CD4-positive, alpha-beta T cell treated with Interleukin-21 for 1 hour (primary cell): ENCODE measurements at regions not wholly inside any gene's neighbourhood (a gene's known extent, or its start where the extent isn't known, plus 50 kb on each side); places are given as distances from the start of the nearest gene placed in this dataset.

Experiments used
- DNase-seq: peaks from one replicate; pipeline ENCODE4 v3.0.0-alpha.2; 2020

DNA sequence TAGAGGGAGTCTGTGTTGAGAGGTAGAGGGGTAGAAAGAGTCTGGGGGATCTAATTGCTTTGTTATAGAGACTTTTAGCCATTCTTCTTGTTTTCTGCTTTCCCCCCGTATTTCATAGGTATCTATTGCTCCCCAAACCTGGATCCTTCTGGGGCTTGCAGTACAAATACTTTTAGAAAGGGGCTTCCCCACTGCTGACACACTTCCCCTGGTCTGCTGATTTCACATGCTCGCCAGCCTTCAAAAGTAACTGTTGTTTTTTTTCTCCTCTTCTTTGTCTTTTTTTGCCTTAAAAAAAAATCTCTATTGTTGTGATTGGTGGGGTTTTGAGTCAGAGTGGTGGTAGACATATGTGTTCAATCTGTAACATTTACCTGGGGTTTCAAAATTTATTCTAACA, 300.6 kb upstream of the AZI2 start:
- no peak for DNase-seq

DNA sequence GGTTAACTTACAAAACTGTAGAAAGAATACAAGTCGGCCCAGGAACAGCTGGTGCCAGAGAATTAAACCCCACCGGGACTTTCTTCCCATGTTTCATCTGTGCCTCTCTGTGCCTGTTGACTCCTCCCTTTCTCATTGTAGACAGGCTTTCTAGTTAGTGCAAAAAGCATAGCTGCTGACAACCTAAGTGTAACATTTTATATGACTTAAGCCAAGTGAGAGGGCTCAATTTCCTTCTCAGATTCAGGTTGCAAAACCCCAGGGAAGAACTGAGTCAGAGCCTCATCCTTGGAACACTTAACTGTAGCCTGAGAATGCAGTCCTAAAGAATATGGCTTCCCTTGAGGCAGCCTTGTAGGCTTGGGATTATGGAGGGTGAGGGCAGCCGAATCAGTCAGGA, 302.5 kb upstream of the AZI2 start:
- no peak for DNase-seq

DNA sequence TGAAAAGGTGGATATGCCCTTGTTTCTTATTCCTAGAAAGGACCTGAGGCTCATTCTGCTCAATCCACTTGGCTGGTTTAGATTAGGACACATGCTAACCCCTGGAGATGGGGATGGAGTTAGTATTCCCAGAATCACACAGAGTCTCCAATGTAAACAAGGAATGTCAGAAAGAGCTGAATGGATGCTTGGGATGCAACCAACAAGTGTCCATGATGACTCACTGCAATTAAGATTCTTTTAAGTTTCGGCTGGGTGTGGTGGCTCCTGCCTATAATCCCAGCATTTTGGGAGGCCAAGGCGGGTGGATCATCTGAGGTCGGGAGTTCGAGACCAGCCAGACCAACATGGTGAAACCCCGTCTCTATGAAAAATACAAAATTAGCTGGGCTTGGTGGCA, 315.5 kb upstream of the AZI2 start:
- no peak for DNase-seq

DNA sequence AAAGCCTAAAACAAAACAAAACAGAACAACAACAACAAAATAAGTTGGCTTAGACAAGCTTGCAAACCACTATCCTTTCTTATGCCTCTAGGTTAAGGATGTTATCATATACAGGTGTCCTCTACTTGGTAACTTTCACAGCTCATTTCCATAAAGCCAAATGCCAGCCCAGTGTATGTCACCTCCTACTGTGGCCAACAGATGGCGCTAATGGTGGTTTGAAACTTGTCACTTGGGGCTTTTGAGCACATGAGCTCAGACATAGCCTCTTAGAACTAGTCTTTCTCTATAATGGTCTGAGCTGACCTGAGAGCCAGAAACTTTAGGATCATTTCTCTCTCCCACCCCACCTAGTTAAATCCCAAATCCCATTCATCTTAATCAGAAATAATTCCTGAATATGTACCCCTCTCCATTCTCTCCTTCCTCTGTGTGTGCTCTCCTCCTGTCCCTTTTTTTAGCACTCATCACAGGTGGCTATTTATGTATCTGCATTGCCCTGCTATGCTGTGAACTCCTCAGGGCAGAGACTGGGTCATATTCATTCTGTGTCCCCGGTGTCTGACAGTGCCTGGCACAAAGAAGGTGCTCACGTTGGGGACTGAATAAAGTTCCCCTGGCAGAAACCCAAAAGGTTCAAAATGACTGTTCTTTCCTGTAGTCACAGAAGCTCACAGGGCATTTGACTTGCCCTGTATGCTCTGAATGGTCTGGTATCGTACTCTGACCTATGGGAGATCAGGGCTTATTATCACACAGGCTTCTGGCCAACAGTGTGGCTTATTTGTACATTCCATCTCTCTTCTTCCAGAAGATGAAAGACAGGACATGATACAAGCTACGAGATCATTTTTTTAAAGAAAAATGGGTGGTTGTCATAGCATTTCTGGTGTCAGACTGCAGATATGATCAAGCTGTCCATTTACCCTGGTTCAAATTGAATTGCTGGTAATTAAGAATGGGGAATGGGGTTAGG, 319.3 kb upstream of the AZI2 start:
- DNase-seq = peak; percentile 36

DNA sequence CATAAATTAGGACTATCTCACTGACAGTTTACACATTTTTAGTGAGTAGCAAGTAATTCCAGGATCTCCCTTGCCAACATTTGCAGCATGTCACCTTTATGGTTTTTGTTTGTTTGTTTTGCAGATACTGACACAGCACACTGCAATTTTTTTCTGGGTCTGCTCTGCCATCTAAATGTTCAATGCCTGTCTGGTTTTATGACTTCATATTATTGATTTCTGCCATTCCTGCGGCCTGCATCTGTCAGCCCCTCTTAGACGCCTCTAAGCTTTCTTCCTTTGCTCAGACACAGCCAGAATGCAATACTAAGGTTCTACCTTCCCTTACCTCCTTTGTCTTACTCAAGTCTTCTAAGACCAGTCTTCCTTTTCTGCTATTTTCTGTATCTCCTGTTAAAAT, 321.2 kb upstream of the AZI2 start:
- DNase-seq = no peak

DNA sequence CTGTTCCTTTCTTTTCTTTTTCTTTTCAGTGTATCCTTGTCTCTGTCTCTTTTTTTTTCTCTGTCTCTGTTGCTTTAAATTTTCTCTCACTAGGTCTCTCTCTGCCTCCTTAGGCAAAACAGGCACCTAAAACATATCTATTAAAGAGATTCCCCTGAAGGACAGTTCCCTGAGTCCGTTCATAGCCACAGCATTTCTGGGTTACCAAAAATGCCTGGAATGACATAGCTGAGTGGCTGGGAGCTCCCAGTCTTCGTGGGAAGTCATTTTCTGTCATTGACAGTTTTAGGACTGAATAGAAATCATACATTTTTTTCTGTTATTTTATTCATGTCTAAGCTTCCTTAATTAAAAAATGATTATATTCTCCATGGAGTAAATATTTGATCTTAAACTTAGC, 323.8 kb upstream of the AZI2 start:
- DNase-seq = no peak

DNA sequence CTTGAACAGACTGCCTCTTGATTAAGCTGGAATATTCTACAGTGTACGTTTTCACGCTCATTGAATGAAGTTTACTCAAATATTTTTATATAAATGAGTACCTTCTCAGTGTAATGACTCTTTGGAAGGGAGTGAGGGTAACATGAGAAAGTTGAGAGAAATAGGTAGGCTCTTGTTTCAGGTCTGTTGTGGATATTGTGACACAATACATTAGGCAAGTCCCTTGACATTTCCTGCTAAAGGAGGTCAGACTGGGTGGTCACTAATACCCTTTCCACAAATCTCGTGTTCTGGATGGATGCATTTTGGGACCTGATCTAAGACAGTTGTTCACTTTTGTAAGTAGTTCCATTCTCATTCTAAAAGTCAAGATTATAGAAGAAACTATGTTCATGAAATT, 324.8 kb upstream of the AZI2 start:
- no peak for DNase-seq

DNA sequence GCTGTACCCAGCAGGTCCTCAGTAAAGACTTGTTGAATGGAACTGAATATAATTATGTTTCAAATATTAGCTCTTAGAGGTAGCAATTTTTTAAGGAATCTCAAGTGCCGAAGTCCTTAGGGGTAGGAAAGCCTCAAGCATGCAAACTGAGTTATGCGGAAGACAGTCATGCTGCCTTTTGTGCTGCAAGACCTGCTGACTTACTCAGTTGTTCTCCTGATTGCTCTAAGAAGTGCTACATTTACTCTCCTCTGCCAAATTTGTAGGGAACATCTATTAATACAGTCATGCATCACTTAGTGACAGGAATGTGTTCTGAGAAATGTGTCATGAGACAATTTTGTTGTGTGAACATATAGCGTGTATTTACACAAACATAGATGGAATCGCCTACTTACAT, 325.6 kb upstream of the AZI2 start:
- no peak for DNase-seq

DNA sequence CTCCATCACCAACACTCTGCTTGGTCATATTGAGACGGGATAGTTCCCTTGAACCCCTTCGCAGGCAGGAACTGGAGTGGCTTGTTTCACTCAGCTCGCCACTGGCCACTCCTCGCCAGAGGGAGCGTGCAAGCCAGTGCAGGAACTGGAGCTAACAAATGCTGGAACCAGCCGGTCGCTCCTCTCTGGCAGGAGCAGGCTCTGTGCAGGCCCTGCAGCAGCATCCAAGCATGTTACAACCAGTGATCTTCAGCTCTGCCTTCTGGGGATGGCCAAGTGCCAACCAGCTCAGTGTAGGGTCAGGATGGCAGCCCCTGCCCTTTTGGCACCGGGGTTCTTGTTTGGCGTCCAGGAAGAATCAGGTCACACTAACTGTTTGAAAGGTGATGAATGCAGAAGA, 329.0 kb upstream of the AZI2 start:
- no peak for DNase-seq

DNA sequence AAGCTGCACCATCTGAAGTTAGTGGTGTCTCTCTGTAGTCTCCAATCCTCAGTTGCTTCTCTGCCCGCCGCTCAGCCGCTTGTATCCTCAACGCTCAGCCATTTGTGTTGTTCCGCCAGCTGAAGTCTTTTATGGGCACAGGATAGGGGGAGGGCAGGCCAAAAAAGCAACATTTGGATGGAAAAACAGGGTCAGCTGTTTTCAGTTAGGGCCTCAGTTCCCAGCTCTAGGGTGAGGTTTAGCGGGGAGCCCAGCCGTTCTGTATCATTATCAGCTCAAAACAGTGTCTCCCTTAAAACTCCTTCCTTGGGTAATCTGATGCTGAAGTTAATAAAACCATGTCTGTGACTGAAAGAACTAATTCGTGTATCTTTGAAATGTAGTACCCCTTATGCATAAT, 329.5 kb upstream of the AZI2 start:
- no peak for DNase-seq

DNA sequence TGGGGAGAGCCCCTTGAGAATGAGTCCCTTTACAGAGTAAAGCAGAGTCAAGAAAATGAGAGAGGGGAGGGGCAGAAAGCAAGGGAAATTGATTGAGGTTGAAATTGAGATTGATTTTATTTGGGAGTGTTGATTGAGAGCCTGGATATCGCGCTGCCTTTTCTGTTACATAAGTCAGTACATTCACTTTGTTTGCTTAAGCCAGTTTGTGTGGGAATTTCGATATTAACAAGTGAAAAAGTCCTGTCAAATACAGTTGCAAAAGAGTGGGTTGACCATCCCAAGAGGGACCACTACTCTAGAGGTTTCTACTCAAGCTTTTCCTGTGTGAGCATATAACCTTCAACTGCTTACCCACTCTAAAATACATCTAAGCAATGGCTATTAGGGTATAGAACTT, 331.4 kb upstream of the AZI2 start:
- no peak for DNase-seq

DNA sequence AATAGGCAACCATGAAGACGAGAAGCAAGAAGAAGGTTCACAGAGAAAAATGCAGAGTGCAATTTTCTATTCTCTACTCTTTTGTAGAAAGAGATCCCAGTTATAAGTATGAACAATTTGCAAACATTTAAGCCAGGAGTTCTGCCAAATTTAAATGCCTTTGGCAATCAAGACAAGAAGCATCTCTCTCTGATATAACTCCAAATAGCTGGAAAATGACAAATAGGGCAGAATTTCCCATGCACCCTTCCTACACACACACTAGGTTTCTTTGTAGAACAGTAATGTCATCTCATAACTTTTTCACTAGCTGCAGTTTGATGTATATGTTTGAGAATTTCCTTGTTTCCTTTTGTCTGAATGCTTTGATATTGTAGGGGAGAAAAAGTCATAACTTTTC, 333.5 kb upstream of the AZI2 start:
- DNase-seq = no peak

DNA sequence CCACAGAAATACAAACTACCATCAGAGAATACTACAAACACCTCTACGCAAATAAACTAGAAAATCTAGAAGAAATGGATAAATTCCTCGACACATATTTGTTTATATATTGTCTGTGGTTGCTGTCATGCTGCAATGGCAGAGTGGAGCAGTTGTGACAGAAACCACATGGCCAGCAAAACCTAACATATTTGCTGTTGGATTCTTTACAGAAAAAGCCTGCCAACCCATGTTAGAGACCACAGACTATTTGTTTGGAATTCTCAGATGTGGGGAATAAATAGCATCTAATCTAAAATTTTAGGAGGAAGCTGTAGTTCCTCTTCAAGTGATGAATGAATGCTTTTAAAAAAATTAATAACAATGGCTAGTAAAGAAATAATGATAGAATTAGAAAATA, 341.6 kb upstream of the AZI2 start:
- DNase-seq = no peak

DNA sequence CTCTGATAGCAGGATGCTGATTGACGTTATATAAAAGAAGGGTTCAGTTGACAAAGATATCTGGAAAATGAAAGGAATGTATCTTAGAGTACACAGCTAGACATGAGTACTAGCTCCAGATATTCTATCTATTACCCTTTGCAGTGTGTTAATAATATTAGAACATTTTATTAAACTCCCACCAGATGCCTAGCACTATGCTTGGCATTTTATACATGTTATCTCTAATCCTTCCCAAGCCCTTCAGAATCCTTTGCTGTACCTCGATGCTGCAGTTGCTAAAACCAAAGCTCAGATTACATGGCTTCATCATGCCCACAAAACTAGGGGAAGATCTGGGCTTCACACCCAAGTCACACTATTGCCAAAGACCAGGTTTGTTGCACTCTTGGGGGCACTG, 350.1 kb upstream of the AZI2 start:
- DNase-seq = no peak

DNA sequence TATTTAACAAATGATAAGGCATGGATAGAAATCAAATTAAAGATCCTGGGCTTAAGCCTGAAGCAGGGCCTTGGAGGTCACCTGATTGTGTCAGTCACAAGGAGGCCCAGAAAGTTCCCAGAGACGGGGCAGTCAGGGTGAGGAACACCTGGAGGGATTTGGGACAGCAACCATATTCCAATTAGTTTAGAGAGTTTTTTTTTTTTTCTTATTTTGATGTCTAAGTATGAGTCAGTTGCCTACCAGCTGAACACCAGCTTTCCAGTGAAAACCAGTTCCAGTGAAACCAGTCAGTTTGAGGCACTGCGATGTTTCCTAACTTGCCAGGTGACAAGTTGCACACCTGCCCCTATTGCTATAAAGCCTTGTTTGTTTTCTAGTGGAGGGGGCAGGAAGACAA, 350.7 kb upstream of the AZI2 start:
- DNase-seq = no peak

DNA sequence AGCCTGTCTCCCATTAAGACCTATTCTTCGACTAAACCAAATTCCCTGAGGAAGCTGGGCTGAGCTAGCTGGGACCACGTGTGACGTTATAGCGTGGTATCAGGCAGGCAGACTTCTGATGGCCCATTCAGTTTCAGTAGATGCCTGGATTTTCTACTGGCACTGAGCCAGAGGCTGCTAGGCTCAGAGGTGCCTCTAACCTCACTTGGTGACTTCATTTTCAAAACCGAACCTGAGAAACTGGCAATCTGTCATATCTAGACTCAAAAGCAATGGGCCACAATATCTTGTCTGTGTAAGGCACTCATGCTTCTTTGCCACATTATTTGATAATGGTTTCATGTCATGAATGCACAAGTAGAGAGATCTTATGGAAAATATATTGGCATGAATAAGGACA, 352.1 kb upstream of the AZI2 start:
- DNase-seq = no peak

DNA sequence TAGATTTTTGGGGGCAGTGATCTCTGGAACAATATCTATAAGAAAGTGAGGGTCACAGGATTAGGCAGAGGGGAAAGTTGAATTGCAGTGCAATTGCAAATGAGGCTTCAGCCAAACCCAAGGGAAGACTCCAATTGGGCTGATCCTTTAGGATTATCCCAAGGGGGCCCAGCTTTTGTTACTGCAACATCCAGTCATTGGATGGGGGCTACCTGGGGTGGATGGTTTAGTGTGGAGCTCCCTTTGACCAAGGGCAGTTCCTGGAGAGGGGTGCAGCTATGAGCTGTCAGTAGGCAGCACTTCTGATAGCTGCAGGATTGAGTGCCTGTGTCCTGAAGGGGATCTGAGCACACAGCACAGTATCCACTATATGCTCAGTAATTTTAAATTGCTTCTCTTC, 355.2 kb upstream of the AZI2 start:
- DNase-seq = no peak

DNA sequence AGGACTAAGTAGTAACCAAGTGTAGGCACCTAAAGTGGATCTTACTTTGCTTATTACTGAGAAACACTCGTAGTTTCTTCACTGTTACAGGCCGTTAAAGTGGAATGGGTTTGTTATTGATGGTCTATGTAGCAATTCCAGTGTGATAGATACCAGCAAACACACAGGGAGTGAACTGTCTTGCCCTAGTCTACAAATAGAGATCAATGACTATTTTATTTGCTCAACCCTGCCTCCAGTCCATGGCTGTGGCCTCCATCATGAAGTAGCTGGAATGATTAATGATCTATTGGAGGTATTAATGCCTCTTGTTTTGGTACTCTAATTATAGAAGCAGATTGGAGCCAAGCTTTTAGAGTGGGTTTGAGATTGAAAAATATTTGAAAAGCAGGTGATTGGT, 362.7 kb upstream of the AZI2 start:
- no peak for DNase-seq

DNA sequence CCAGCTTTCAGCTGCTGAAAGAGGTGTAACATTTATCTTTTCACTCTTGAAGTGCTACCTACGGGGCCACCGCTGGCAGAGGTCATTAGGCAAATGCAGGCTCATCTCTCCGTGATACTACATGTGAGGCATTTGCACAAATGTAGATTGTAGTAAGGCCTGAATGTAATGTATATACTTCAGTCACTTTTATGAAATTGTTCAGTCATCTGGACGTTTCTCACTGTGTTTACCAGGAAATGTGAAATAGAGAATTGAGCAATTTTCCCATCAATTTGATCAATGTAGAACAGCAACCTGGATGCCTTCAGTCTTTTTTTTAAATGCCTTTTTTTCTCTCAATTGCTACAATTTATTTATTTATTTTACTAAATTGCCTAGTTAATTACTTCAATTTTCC, 368.3 kb upstream of the AZI2 start:
- DNase-seq = no peak

DNA sequence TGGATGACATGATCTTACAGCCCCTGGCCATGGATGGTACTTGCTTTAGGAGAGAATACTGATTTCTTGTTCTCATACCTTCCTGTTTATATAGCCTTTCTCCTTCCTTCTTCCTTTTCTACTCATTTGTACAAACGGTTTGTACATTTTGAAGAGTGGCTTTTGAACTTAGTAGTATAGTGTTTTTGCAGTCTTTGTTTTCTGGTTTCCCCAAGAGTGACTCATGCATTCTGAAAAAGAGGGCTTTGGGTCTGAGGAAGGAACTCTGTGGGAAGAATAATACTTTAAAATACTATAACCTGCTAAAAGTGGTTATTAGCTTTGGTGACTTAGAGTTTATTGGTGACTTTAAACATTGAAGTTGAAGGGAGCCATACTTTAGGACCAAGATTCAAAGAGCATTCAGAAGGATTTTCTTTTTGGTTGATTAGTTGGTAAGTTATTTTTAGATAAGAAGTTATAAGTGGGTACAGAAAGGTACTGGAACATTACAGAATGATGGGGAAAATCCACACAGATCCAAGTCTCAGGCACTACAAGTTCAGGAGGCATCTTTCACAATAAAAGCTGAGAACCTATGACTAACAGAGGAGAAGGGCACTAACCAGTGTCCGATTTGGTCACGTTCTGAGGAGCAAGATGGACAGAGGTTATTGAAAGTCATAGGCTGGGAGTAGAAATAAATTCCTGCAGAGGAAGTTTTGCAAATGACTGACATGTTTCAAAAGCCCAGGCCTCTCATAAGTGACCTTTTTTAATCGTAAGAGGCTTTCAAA, 369.6 kb upstream of the AZI2 start:
- no peak for DNase-seq

DNA sequence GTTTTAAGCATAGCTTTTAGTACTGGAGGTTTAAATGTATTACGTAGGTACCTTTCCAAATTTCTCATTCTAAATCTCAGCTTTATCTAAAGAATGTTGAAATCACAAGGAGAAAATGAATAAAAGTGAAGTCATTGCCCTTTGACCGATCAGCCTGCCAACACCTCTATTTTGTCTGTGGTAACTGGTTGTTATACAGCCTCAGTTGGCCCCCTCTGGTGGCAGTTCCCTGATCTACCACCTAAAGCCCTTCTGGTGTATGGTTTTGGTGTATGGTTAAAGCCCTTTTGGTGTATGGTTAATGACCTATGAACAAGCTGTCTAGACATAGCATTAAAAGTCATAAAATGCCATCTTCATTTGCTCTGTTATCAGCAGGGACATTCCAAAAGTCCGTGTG, 378.2 kb upstream of the AZI2 start:
- DNase-seq = no peak

DNA sequence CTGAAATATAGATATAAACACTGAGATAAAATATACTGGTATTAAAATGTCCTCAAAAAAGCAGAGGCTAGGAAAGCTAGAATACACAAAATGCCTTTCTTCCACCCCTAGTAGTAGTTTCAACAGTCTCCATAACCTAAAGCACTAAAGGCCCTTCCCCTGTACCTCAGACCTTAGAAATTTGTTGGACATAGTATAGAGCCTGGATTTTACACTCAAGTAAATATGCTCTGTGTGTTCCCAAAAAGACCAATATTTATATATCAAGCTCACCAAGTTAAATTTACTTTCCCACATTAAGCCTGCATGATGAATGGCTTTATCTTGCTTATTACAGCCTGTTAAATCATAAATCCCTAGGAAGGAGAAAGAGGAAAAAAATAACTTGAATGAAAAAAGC, 378.7 kb upstream of the AZI2 start:
- DNase-seq = no peak

DNA sequence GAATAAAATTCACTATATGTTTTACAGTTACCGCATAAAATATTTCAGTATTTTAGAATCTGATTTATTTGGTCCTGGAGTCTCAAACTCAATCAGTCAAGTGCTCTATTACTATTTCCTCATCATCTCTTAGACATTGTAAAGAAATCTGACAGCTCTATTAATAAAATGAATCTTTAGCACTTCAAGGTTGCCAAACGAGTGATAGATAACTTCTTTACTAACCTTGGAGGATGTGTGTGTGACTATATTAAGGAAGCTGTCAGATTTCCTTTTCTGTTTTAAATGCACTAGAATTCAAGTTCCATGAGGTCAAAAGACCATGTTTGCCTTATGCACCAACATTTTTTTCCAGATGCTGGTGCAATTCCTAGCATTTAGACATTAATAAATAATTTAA, 389.8 kb upstream of the AZI2 start:
- no peak for DNase-seq

DNA sequence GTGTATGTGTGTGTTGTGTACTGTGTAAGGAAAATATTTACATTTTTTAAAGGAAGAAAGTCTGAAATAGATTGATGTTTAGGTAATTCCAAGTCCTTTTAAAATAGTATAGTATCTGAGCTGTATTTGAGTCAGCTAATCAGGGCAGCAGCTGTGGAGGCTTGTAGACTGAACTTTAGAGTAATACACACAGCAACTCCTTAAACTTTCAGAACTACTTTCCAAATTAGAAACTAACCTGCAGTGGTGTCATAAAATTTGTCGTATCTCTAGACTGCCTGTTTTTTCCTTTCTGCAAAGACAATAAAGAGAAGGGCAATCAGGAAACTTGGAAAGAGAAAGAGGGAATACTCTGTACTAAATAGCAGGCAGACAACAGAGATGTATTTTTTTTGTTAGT, 391.0 kb upstream of the AZI2 start:
- no peak for DNase-seq

DNA sequence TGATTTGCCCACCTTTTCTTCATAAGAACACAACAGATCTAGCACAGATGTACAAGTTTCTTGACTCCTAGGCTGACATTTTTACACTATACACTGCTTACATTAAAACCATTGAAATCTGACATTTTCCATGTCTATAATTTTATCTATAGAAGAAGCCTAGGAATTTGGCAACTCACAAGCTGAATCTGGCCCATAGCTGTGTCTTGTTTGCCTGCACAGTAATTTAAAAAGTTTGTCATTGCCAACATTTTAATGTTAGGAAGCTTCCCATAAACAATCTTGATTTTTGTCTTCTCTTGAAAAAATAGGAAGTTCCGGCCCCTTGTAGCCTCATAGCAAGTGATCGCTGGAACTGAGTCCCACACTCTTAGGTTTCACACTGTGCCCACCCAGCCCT, 394.6 kb upstream of the AZI2 start:
- DNase-seq = no peak
